OCI-LY1 (cell line): ENCODE measurements at regions not wholly inside any gene's neighbourhood (a gene's known extent, or its start where the extent isn't known, plus 50 kb on each side); places are given as distances from the start of the nearest gene placed in this dataset.

Experiments used
- H2AFZ ChIP-seq: fragments of 200-600 bp; sonication (generic), shearing (Covaris generic); 2 replicates; pipeline ENCODE4 v1.6.0; 2014; ENCODE audit warnings: antibody characterized with exemption, mild to moderate bottlenecking, low read length
- H3F3A ChIP-seq: fragments of 200-600 bp; sonication (generic), shearing (Covaris generic); 2 replicates; pipeline ENCODE4 v1.6.0; 2014; ENCODE audit warnings: mild to moderate bottlenecking, antibody characterized with exemption, low read length, moderate library complexity; ENCODE audit not compliant: insufficient read depth
- H3K27ac ChIP-seq: fragments of 200-600 bp; sonication (generic); 2 replicates; pipeline ENCODE4 v1.5.1; 2014; ENCODE audit warnings: low read length, mixed run types, mild to moderate bottlenecking, low read depth; ENCODE audit not compliant: poor library complexity, severe bottlenecking
- H3K27me3 ChIP-seq: fragments of 200-600 bp; sonication (generic); 2 replicates; pipeline ENCODE4 v1.6.0; 2014; ENCODE audit warnings: antibody characterized with exemption, mild to moderate bottlenecking, low read length, moderate library complexity; ENCODE audit not compliant: insufficient read depth
- H3K36me3 ChIP-seq: fragments of 200-600 bp; sonication (generic); 2 replicates; pipeline ENCODE4 v1.6.1; 2014; ENCODE audit warnings: mild to moderate bottlenecking, antibody characterized with exemption, low read length, moderate library complexity, mixed read lengths; ENCODE audit not compliant: insufficient read depth
- H3K4me1 ChIP-seq: fragments of 200-600 bp; sonication (generic); 2 replicates; pipeline ENCODE4 v1.5.1; 2014; ENCODE audit warnings: mild to moderate bottlenecking, low read length, moderate library complexity; ENCODE audit not compliant: insufficient read depth, severe bottlenecking
- H3K4me2 ChIP-seq: fragments of 200-600 bp; sonication (generic), shearing (Covaris generic); 2 replicates; pipeline ENCODE4 v1.6.1; 2014; ENCODE audit warnings: low read length
- H3K4me3 ChIP-seq: fragments of 200-600 bp; sonication (generic); 2 replicates; pipeline ENCODE4 v1.5.1; 2014; ENCODE audit warnings: low read length, low read depth, mild to moderate bottlenecking, mixed read lengths; ENCODE audit not compliant: poor library complexity, severe bottlenecking
- H3K79me2 ChIP-seq: fragments of 200-600 bp; shearing (Covaris generic); 2 replicates; pipeline ENCODE4 v1.6.1; 2016; ENCODE audit warnings: mixed run types, low read length, mixed read lengths; ENCODE audit not compliant: insufficient read depth
- H3K9ac ChIP-seq: fragments of 200-600 bp; sonication (generic), shearing (Covaris generic); 2 replicates; pipeline ENCODE4 v1.6.1; 2014; ENCODE audit warnings: mild to moderate bottlenecking, low read length, mixed read lengths
- H3K9me2 ChIP-seq: fragments of 200-600 bp; sonication (generic), shearing (Covaris generic); 2 replicates; pipeline ENCODE4 v1.6.1; 2014; ENCODE audit warnings: low read depth, mild to moderate bottlenecking, low read length, mixed read lengths
- H3K9me3 ChIP-seq: fragments of 200-600 bp; shearing (Covaris generic); 2 replicates; pipeline ENCODE4 v1.6.1; 2014; ENCODE audit warnings: low read length, mixed read lengths
- H4K20me1 ChIP-seq: fragments of 200-600 bp; sonication (generic), shearing (Covaris generic); 2 replicates; pipeline ENCODE4 v1.6.0; 2016; ENCODE audit warnings: mild to moderate bottlenecking, low read length; ENCODE audit not compliant: insufficient read depth
- EZH2 ChIP-seq: fragments of 200-600 bp; sonication (generic), shearing (Covaris generic); IDR thresholded peaks from 2 replicates; pipeline ENCODE4 v1.8.0; 2017; ENCODE audit warnings: borderline replicate concordance, mixed run types, mild to moderate bottlenecking, antibody characterized with exemption, low read length, moderate library complexity, mixed read lengths
- TF ChIP-seq, protein P1 (sequence below): fragments of 200-600 bp; sonication (generic), shearing (Covaris generic); IDR thresholded peaks from 2 replicates; pipeline ENCODE4 v1.5.1; 2017; ENCODE audit warnings: mild to moderate bottlenecking, antibody characterized with exemption, low read length, moderate library complexity, mixed read lengths

DNA sequence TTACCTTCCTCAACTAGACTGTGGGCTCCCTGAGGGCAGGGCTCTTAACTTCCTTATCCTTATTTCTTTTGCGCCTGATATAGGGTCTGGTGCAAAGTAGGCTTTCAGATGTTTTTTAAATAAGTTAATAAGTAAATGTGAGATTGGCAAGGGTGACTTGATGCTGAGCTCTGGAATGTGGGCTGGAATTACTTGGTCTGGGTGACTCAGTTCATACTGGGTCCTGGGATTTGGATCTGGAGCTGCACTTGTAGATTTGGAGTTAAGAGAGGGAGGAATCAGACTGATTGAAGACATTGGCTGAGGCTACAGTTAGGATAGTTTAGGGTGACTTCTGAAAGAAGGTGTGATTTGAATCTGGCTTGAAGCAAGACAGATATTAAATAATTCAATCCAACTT lies 190.9 kb downstream of the GIPC2 start:
- Histone ChIP-seq H4K20me1 (no peaks in the 10 kb centered on the region), H3K36me3 (no peaks in the 10 kb centered on the region), H3K27me3 (no peaks in the 10 kb centered on the region), H3F3A (no peaks in the 10 kb centered on the region), H2AFZ (no peak overlapping the region), H3K4me3 (no peak overlapping the region), H3K79me2 (no peaks in the 10 kb centered on the region), H3K4me2 (no peak overlapping the region), H3K9me2 (no peaks in the 10 kb centered on the region), H3K27ac (no peak overlapping the region), H3K4me1 (no peaks in the 10 kb centered on the region), H3K9me3 (no peaks in the 10 kb centered on the region), H3K9ac (no peak overlapping the region)
- TF ChIP-seq EZH2: no peak
- TF ChIP-seq, protein P1, sequence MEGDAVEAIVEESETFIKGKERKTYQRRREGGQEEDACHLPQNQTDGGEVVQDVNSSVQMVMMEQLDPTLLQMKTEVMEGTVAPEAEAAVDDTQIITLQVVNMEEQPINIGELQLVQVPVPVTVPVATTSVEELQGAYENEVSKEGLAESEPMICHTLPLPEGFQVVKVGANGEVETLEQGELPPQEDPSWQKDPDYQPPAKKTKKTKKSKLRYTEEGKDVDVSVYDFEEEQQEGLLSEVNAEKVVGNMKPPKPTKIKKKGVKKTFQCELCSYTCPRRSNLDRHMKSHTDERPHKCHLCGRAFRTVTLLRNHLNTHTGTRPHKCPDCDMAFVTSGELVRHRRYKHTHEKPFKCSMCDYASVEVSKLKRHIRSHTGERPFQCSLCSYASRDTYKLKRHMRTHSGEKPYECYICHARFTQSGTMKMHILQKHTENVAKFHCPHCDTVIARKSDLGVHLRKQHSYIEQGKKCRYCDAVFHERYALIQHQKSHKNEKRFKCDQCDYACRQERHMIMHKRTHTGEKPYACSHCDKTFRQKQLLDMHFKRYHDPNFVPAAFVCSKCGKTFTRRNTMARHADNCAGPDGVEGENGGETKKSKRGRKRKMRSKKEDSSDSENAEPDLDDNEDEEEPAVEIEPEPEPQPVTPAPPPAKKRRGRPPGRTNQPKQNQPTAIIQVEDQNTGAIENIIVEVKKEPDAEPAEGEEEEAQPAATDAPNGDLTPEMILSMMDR: no peak

DNA sequence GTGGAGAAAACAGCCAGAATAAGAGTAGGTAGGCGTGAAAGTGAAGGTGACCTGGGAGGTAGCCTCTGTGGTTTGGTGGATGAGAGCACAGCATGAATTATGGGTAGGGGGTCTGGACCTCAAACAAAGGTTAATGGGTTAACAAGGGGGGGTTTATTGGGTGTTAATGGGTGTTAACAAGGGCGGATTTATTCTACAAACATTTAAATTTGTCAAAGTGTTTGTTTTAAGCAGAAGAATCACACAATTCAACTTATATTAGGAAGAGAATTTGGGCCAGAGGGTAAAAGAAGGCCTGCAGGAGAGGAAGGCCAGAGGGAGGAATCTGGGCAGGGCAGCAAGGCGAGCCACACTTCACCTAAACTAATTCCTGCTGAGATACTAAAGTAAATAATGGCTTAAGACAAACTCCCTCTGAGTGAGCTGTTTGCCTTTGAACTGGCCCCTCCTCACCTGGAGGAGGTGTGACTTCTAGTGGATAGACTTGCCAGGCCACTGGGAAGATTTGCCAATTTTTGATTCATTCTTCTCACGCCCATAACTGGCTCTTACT lies 191.7 kb downstream of the GIPC2 start:
- Histone ChIP-seq H3K9ac (no peak overlapping the region), H3K4me1 (no peaks in the 10 kb centered on the region), H3K9me3 (no peaks in the 10 kb centered on the region), H3F3A (no peaks in the 10 kb centered on the region), H3K9me2 (no peaks in the 10 kb centered on the region), H3K79me2 (no peaks in the 10 kb centered on the region), H3K4me2 (no peak overlapping the region), H3K4me3 (no peak overlapping the region), H4K20me1 (no peaks in the 10 kb centered on the region), H3K36me3 (no peaks in the 10 kb centered on the region), H2AFZ (no peak overlapping the region), H3K27me3 (no peaks in the 10 kb centered on the region), H3K27ac (no peak overlapping the region)
- TF ChIP-seq, protein P1: no peak
- TF ChIP-seq EZH2: no peak

DNA sequence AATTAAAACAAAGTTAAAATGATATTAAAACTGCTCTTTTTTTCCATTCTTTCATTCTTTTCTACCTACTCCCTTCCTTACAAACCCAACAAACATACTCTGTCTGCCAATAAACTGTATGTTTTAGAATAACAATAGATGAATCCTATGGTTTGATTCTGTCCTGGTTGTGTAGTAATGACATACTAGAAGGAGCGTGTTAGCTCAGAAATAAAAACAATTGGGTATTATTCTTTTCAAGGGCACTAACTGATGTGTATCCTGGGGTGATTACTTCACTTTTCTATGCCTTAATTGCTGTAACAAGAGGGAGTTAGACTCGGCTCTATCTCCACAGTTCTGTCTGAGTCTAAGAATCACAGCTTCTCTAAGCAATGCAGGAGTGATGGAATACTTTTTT lies 194.4 kb downstream of the GIPC2 start:
- Histone ChIP-seq H3K4me1 (no peaks in the 10 kb centered on the region), H3K9me2 (no peaks in the 10 kb centered on the region), H3K27ac (no peak overlapping the region), H3K9ac (no peak overlapping the region), H3K79me2 (no peaks in the 10 kb centered on the region), H3K36me3 (no peaks in the 10 kb centered on the region), H4K20me1 (no peaks in the 10 kb centered on the region), H3K27me3 (no peaks in the 10 kb centered on the region), H3K4me3 (no peak overlapping the region), H3K4me2 (no peak overlapping the region), H3F3A (no peaks in the 10 kb centered on the region), H2AFZ (no peak overlapping the region), H3K9me3 (no peaks in the 10 kb centered on the region)
- TF ChIP-seq, protein P1: no peak
- TF ChIP-seq EZH2: no peak
